A549 (cell line): ENCODE measurements at regions not wholly inside any gene's neighbourhood (a gene's known extent, or its start where the extent isn't known, plus 50 kb on each side); places are given as distances from the start of the nearest gene placed in this dataset.

Experiments used
- BHLHE40 ChIP-seq: IDR thresholded peaks from 2 replicates; pipeline ENCODE4 v1.6.1; 2012; ENCODE audit warnings: low read depth, low read length, inconsistent platforms
- CHD4 ChIP-seq: fragments of 200-600 bp; sonication (generic); IDR thresholded peaks from 2 replicates; pipeline ENCODE4 v1.6.1; 2016; ENCODE audit warnings: antibody characterized with exemption, mild to moderate bottlenecking, borderline replicate concordance
- CTCF ChIP-seq: fragments of >200 bp; sonication (Bioruptor Twin); formaldehyde crosslinking; IDR thresholded peaks from 3 replicates; pipeline ENCODE4 v1.5.1; 2016
- FOSL2 ChIP-seq, 2 experiments: fragments of 450-650 bp in 1 of 2; fragments of >200 bp in 1 of 2; sonication (Bioruptor Twin) in 1 of 2; formaldehyde crosslinking; IDR thresholded peaks; 2 replicates each; pipeline versions ENCODE4 v1.5.0 to v1.6.1; 2016 to 2020; ENCODE audit warnings: mild to moderate bottlenecking in 1 of 2, moderate library complexity in 1 of 2
- HDAC2 ChIP-seq: fragments of 200-600 bp; sonication (generic); IDR thresholded peaks from 2 replicates; pipeline ENCODE4 v1.6.1; 2016
- HMGXB4 ChIP-seq: fragments of 250-450 bp; sonication (Bioruptor Pico); IDR thresholded peaks from 2 replicates; pipeline ENCODE4 v1.5.0; 2021; ENCODE audit warnings: mild to moderate bottlenecking, moderate library complexity, borderline replicate concordance
- KDM1A ChIP-seq: fragments of 200-600 bp; sonication (generic); IDR thresholded peaks from 2 replicates; pipeline ENCODE4 v1.6.1; 2016; ENCODE audit warnings: low read depth, mild to moderate bottlenecking
- MAX ChIP-seq: IDR thresholded peaks from 2 replicates; pipeline ENCODE4 v1.6.1; 2012
- POLR2A ChIP-seq: IDR thresholded peaks from 2 replicates; pipeline ENCODE4 v1.6.1; 2012; ENCODE audit warnings: mild to moderate bottlenecking, low read length
- RAD21 ChIP-seq, 2 experiments: fragments of >200 bp in 1 of 2; sonication (Bioruptor Twin) in 1 of 2; formaldehyde crosslinking in 1 of 2; IDR thresholded peaks in 1 of 2; conservative IDR thresholded peaks in 1 of 2; 2 replicates in 1 of 2; 3 replicates in 1 of 2; pipeline ENCODE4 v1.6.1; 2012 to 2018; ENCODE audit warnings: inconsistent platforms in 1 of 2

- TF ChIP-seq CTCF, result no peak
- TF ChIP-seq RAD21 (conservative IDR thresholded peaks at IDR 0.05 in 1 of 2, IDR thresholded peaks at IDR 0.05 in 1 of 2), result no peak
- no peak for TF ChIP-seq HMGXB4 (CRISPR knock-in tag)
- TF ChIP-seq FOSL2 (IDR thresholded peaks at IDR 0.05), result no peak
- no peak for TF ChIP-seq FOSL2 (CRISPR knock-in tag; IDR thresholded peaks at IDR 0.05)
- TF ChIP-seq BHLHE40, result no peak
- TF ChIP-seq HDAC2, result no peak
- no peak for TF ChIP-seq KDM1A
- no peak for TF ChIP-seq POLR2A
- no peak for TF ChIP-seq MAX
- TF ChIP-seq CHD4, result no peak
Observed at GRCh38 chr3:152122851-152123250, 145.9 kb upstream of the MBNL1 start.
